VCaP (cell line): ENCODE measurements at regions not wholly inside any gene's neighbourhood (a gene's known extent, or its start where the extent isn't known, plus 50 kb on each side); places are given as distances from the start of the nearest gene placed in this dataset.

Experiments
- H3K27ac ChIP-seq: fragments of 450-650 bp; 2 replicates; pipeline ENCODE4 v1.5.1; 2017
- CTCF ChIP-seq: fragments of 450-650 bp; conservative IDR thresholded peaks from 2 replicates; pipeline ENCODE4 v1.5.1; 2017; ENCODE audit warnings: mild to moderate bottlenecking, moderate library complexity

DNA sequence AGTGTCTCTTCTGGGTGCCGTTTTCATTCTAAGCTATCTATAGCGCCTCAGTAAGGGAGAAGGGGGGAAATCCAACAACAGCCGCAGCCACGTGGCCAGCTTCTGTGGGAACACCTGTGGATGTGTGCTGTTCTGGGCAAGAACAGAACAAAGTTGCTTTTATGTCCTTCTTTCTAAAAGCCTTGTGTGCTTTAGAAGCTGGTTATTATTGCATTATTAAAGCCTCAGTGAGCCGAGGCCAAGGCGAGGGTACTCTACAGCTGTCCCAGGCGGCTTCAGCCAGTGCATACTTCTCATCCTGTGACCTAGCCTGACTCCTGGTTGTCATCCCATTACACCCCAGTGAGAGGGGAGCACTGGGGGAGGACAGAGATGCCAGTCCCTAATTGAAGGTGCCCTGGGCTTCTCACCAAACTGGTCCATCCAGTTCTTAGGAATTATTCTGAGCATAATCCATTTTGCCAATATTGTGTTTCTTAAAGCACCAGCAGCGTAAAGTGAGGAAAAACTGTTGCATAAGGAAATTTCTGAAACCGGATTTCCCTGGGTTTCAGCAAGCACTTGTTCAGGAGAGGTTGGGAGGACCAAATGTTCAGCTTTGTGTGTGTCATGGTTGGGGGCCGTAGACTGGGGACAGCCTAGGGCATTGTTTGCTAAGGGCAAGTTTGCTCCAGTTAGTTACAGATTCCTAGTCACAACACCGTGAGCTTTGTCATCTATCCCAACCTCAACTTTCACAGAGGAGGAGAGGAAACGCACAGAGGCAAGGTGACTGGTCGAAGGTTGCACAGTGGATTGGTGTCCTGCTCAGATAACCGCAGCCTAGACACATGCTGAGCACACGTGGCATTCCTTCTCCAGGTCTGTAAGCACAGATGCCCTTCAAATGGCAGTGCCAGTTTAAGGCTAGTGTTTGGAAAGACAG, 61.0 kb upstream of the ATP1A1 start:
- no peak for TF ChIP-seq CTCF

GRCh38 chr1:116312681-116313069, 60.4 kb upstream of the ATP1A1 start:
- H3K27ac ChIP-seq, result peak overlapping the region; percentile 46
- no peak for TF ChIP-seq CTCF

More for the DNA sequence above, 61.0 kb upstream of the ATP1A1 start:
- peak overlapping the region; percentile 46 for H3K27ac ChIP-seq

DNA sequence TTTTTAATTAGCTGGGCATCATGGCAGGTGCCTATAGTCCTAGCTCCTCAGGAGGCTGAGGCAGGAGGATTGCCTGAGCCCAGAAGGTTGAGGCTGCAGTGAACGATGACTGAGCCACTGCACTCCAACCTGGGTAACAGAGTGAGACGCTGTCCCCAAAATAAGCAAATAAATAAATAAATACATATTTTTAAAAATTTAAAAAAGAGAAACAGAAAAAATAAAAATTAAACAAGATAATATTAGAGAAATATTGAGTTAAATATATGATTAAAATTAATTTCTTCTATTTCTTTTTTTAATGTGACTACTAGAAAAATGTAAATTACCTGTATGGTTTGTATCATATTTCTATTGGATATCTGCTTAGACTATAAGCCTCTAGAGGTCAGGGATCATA, 59.3 kb upstream of the ATP1A1 start:
- no peak overlapping the region for H3K27ac ChIP-seq
- TF ChIP-seq CTCF, result no peak

DNA sequence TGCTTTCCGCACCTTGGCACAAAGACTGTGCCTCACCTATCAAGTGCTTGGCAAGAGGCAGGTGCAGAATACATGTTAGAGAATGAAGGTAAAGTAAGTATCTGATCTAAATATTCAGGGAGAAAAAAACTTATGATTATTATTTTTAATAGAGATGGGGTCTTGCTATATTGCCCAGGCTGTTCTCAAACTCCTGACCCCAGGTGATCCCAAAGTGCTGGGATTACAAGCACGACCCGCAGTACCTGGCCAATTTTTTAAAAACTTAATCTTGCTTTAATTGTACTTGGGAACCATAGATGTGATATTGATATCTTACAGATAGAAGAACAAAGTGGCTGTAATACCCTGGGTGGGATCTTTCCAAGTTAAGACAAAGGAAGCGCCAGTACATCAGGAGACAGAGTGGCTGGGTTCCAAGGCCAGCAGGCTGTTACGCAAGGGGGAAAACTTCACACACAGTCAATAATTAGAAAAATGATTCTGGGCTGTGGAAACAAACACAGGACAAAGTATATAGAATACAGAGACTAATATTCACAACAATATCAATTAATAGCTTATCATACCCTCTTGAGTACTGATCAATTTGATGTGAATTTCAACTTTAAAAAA, 58.6 kb upstream of the ATP1A1 start:
- no peak overlapping the region for H3K27ac ChIP-seq
- TF ChIP-seq CTCF, result no peak

DNA sequence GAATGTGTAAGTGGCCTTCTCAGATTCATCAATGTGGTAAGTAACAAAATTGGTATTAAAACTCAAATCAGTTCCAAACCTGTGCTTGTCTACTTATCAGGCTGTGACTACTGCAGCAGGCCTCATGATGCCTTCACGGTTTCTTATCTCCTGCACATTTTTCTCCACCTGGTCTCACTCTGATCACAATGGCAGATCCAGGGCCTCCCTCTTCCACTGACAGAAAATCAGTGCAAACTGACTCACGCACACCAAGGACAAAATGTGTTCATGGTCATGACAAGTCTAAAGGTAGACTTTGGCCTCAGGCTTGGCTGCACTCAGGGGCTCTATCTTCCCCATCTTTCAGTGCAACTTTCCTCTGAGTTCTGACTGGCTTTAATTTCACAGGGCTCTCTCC, 56.7 kb upstream of the ATP1A1 start:
- no peak for TF ChIP-seq CTCF
- no peak overlapping the region for H3K27ac ChIP-seq

- TF ChIP-seq CTCF, result no peak
- no peak overlapping the region for H3K27ac ChIP-seq
Measured at GRCh38 chr1:116318897-116319296, 54.1 kb upstream of the ATP1A1 start.

DNA sequence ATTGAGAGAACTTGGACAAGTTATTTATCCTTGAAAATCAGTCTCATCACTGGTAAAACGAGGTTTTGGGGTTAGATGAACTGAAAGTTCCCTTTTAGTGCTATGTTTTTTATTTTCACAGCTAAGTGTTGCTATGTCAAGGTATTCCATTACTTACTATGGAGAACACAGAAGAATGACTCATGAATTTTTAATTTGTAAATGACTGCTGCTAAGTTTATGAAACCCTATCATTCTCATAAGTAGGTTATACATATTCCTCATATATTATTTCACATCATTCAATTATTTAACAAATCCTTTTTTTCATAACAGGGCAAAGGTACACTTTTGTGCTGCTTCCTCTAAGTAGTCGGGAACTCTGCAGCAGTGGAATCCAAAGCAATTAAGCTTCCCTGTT, 52.2 kb upstream of the ATP1A1 start:
- TF ChIP-seq CTCF, result no peak
- H3K27ac ChIP-seq, result no peak overlapping the region
